GM12891 (cell line): ENCODE measurements at regions not wholly inside any gene's neighbourhood (a gene's known extent, or its start where the extent isn't known, plus 50 kb on each side); places are given as distances from the start of the nearest gene placed in this dataset.

ENCODE experiments used
- POLR2A ChIP-seq: IDR thresholded peaks from 2 replicates; pipeline ENCODE4 v1.6.1; 2011; ENCODE audit warnings: low read depth, low read length, control low read depth
- POLR2AphosphoS5 ChIP-seq: IDR thresholded peaks from 2 replicates; pipeline ENCODE4 v1.6.1; 2011; ENCODE audit warnings: low read depth, low read length, control low read depth
- SPI1 ChIP-seq: IDR thresholded peaks from 2 replicates; pipeline ENCODE4 v1.6.1; 2011; ENCODE audit warnings: low read depth, low read length, control low read depth
- TAF1 ChIP-seq: IDR thresholded peaks from 2 replicates; pipeline ENCODE4 v1.6.1; 2011; ENCODE audit warnings: low read depth, low read length, control low read depth

DNA sequence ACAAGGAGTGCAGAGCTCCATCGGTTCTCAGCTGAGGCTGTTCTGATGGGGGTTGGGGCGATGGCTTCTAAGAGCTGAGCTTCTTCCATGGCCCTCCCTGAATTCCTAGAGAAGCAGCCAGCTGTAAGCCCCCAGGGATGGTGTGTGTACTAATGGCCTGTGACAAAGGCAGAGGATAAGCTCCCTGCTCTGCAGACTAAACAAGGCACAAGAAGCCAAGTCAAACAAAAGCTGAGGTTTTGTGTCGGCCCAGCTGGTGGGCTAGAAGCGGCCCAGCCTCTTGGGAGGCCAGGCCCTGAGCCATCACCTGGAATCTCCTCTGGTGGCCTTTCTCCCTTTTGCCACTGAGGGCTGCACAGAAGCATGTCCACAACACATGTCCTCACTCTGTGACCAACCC, 75.0 kb upstream of the XPA start:
- TF ChIP-seq POLR2A (no peak), TAF1 (no peak), POLR2AphosphoS5 (no peak), SPI1 (no peak)
